Caco-2 (cell line): ENCODE measurements at regions not wholly inside any gene's neighbourhood (a gene's known extent, or its start where the extent isn't known, plus 50 kb on each side); places are given as distances from the start of the nearest gene placed in this dataset.
A peak's percentile ranks its signal among the peaks of the same experiment; 100 is the strongest.

Source experiments
- BruUV-seq: library from RNA; stranded (reverse); fragments of 400-500 nt; replicated peaks from 2 replicates; lab custom pipeline; 2021; lab: Mats Ljungman, UMichigan
- CTCF ChIA-PET: fragments of 300-600 bp; sonication (Branson Sonifier 250); formaldehyde crosslinking; loops from one replicate; lab custom pipeline; 2022; ENCODE audit warnings: antibody characterized with exemption; lab: Charles Lee
- POLR2A ChIA-PET: fragments of 300-600 bp; sonication (Branson Sonifier 250); formaldehyde crosslinking; loops from one replicate; lab custom pipeline; 2022; ENCODE audit warnings: antibody characterized with exemption; lab: Charles Lee
- DNase-seq, 2 experiments: peaks; one replicate each; pipeline versions ENCODE4 v3.0.0 to v3.0.0-alpha.2; 2020 to 2022
- H3K27me3 ChIP-seq: replicated peaks from 2 replicates; pipeline ENCODE4 v1.6.0; 2011; ENCODE audit warnings: low read length; ENCODE audit not compliant: control insufficient read depth, insufficient read depth
- H3K36me3 ChIP-seq: 2 replicates; pipeline ENCODE4 v1.5.1; 2011; ENCODE audit warnings: low read length; ENCODE audit not compliant: control insufficient read depth, insufficient read depth
- H3K4me1 ChIP-seq: fragments of 250-450 bp; sonication (Bioruptor Pico); 2 replicates; pipeline ENCODE4 v1.5.1; 2020; ENCODE audit warnings: mild to moderate bottlenecking
- H3K4me3 ChIP-seq: 2 replicates; pipeline ENCODE4 v1.5.1; 2011; ENCODE audit warnings: low read depth, mild to moderate bottlenecking, control low read depth, low read length
- H3K9me3 ChIP-seq: fragments of 250-450 bp; sonication (Bioruptor Pico); 2 replicates; pipeline ENCODE4 v1.5.1; 2020; ENCODE audit warnings: mild to moderate bottlenecking, moderate library complexity
- H3K27ac Mint-ChIP-seq: one replicate; pipeline ENCODE4 v1.8.0; 2022; ENCODE audit warnings: mixed read lengths; ENCODE audit not compliant: unreplicated experiment
- H3K27me3 Mint-ChIP-seq: one replicate; pipeline ENCODE4 v1.8.0; 2022; ENCODE audit warnings: mixed read lengths; ENCODE audit not compliant: insufficient read depth, unreplicated experiment
- H3K36me3 Mint-ChIP-seq: one replicate; pipeline ENCODE4 v1.8.0; 2022; ENCODE audit warnings: mild to moderate bottlenecking, mixed read lengths; ENCODE audit not compliant: insufficient read depth, unreplicated experiment
- H3K4me1 Mint-ChIP-seq: one replicate; pipeline ENCODE4 v1.8.0; 2022; ENCODE audit warnings: low read depth, mixed read lengths; ENCODE audit not compliant: unreplicated experiment
- H3K4me3 Mint-ChIP-seq: one replicate; pipeline ENCODE4 v1.8.0; 2022; ENCODE audit warnings: mild to moderate bottlenecking, moderate library complexity, mixed read lengths; ENCODE audit not compliant: unreplicated experiment
- H3K9me3 Mint-ChIP-seq: one replicate; pipeline ENCODE4 v1.8.0; 2022; ENCODE audit warnings: mixed read lengths; ENCODE audit not compliant: unreplicated experiment
- CTCF ChIP-seq, 2 experiments: fragments of 200-600 bp in 1 of 2; IDR thresholded peaks; 1 replicate in 1 of 2; 2 replicates in 1 of 2; pipeline versions ENCODE4 v1.5.1 to v1.8.0; 2011 to 2022; ENCODE audit warnings: antibody characterized with exemption in 1 of 2, control low read depth in 1 of 2, inconsistent platforms in 1 of 2, low read depth in 1 of 2, low read length in 1 of 2, mild to moderate bottlenecking in 1 of 2, moderate library complexity in 1 of 2; ENCODE audit not compliant: insufficient read depth in 1 of 2, severe bottlenecking in 1 of 2, unreplicated experiment in 1 of 2
- intact Hi-C: fragments of 100-400 bp; cut with micrococcal nuclease; formaldehyde crosslinking; loops from one replicate; pipeline ENCODE4 v1.10.0; 2022; ENCODE audit not compliant: unreplicated experiment

DNA sequence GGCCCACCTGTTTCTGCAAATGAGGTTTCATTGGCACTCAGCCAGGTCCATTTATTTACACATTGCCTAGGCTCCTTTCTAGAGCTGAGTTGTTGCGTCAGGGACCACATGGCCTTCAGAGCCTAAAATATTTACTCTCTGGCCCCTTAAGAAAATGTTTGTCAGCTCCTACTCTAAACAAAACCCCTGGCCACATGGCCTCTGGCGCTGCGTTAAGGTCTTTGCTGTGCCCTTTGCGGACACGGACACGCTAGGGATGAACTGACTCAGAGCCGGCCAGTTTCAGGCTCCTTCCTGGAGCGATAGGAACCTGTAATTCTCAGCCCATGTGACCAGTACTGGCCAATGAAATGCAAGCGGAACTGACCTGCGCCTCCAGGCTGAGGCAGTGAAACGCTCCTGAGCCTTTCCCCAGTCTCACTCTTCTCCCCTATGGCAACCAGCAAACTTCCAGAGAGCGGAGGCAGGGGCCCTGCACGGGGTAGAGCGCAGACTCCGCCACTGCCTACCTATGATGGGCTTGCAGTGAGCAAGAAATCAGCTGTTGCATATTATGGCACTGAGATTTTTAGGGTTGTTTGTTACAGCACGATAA lies 160.3 kb downstream of the ETS2 start:
- ChIA-PET POLR2A (interaction anchor here (0.6 kb wide), 1 partner anchor 331 kb away, joined by 5 read pairs; no protein-coding TSS in a partner anchor), CTCF (interaction anchor here (0.7 kb wide), 1 partner anchor 317 kb away, joined by 4 read pairs; no protein-coding TSS in a partner anchor)
- no peak overlapping the region for H3K4me3 ChIP-seq
- Mint-ChIP-seq H3K36me3 (peaks cover 12% of the 10 kb centered on the region), H3K4me1 (peaks cover 21% of the 10 kb centered on the region), H3K9me3 (peaks cover 19% of the 10 kb centered on the region), H3K27me3 (no peaks in the 10 kb centered on the region), H3K4me3 (peak overlapping the region; percentile 59), H3K27ac (peak overlapping the region; percentile 90)
- peaks cover 20% of the 10 kb centered on the region for H3K4me1 ChIP-seq
- H3K36me3 ChIP-seq: no peaks in the 10 kb centered on the region
- 0 out of 2 replicates have a peak, but pooled peaks cover 6% of the 10 kb centered on the region for H3K9me3 ChIP-seq
- intact Hi-C loops: loop anchor here (2.0 to 5.0 kb wide), 2 partner anchors 49 to 116 kb away; no protein-coding TSS in a partner anchor
- no TSS peak for BruUV-seq
- H3K27me3 ChIP-seq: no peaks in the 10 kb centered on the region
- TF ChIP-seq CTCF (IDR thresholded peaks at IDR 0.05; ENCODE audit: insufficient read depth in 1 of 2, low read depth in 1 of 2, low read length in 1 of 2, severe bottlenecking in 1 of 2, unreplicated experiment in 1 of 2): no peak
- DNase-seq: peak; percentile 89 to 95

DNA sequence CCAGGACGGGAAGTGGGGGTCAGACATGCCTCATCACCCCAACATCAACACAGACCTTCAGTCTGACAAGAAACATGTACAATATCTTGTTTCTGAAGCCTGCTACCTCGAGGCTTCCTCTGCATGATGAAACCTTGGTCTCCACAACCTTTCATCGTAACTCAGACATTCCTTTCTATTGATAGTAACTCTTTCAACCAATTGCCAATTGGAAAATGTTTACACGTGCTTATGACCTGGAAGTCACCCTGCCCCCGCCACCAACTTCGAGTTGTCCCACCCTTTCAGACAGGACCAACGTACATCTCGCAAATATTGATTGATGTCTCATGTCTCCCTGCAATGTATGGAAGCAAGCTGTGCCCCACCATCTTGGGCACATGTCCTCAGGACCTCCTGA lies 159.5 kb downstream of the ETS2 start:
- BruUV-seq: no TSS peak
- no peak overlapping the region for H3K4me3 ChIP-seq
- Mint-ChIP-seq H3K4me3 (peak overlapping the region; percentile 20), H3K36me3 (peaks cover 12% of the 10 kb centered on the region), H3K4me1 (peaks cover 21% of the 10 kb centered on the region), H3K27me3 (no peaks in the 10 kb centered on the region), H3K9me3 (peaks cover 19% of the 10 kb centered on the region), H3K27ac (peak overlapping the region; percentile 90)
- no peaks in the 10 kb centered on the region for H3K36me3 ChIP-seq
- DNase-seq: peak; percentile 58 to 67
- intact Hi-C loops: loop anchor here (2.0 to 5.0 kb wide), 2 partner anchors 48 to 117 kb away; no protein-coding TSS in a partner anchor
- no peak for TF ChIP-seq CTCF (IDR thresholded peaks at IDR 0.05; ENCODE audit: insufficient read depth in 1 of 2, low read depth in 1 of 2, low read length in 1 of 2, severe bottlenecking in 1 of 2, unreplicated experiment in 1 of 2)
- ChIA-PET POLR2A (no interaction called here), CTCF (interaction anchor here (0.6 kb wide), 1 partner anchor 178 kb away, joined by 6 read pairs; no protein-coding TSS in a partner anchor)
- peaks cover 6% of the 10 kb centered on the region; the same call in 1 of the 2 replicates for H3K9me3 ChIP-seq
- H3K27me3 ChIP-seq: no peaks in the 10 kb centered on the region
- H3K4me1 ChIP-seq: peaks cover 24% of the 10 kb centered on the region

GRCh38 chr21:38963006-38963405 lies 157.3 kb downstream of the ETS2 start:
- H3K9me3 Mint-ChIP-seq: peaks cover 19% of the 10 kb centered on the region
- H3K36me3 ChIP-seq: no peaks in the 10 kb centered on the region
- TF ChIP-seq CTCF (IDR thresholded peaks at IDR 0.05; ENCODE audit: insufficient read depth in 1 of 2, low read depth in 1 of 2, low read length in 1 of 2, severe bottlenecking in 1 of 2, unreplicated experiment in 1 of 2): no peak
- peaks cover 47% of the 10 kb centered on the region for H3K4me1 ChIP-seq
- no peaks in the 10 kb centered on the region for H3K27me3 ChIP-seq
- peaks cover 23% of the 10 kb centered on the region for H3K4me1 Mint-ChIP-seq
- peak overlapping the region; percentile 76 for H3K27ac Mint-ChIP-seq
- H3K36me3 Mint-ChIP-seq: peaks cover 19% of the 10 kb centered on the region
- POLR2A ChIA-PET: no interaction called here
- no peak overlapping the region for H3K4me3 ChIP-seq
- peaks cover 9% of the 10 kb centered on the region; the same call in 1 of the 2 replicates for H3K9me3 ChIP-seq
- no TSS peak for BruUV-seq
- intact Hi-C loops: no loop called here
- no peak overlapping the region for H3K4me3 Mint-ChIP-seq
- no peak for DNase-seq
- H3K27me3 Mint-ChIP-seq: no peaks in the 10 kb centered on the region
- CTCF ChIA-PET: no interaction called here
